ENCODE measurements at regions not wholly inside any gene's neighbourhood (a gene's known extent, or its start where the extent isn't known, plus 50 kb on each side); places are given as distances from the start of the nearest gene placed in this dataset.

GRCh38 chr3:40845447-40845846 is 320.7 kb downstream of the ZNF621 start:
- Histone ChIP-seq H3K36me3 (ENCODE audit: control insufficient read depth, insufficient read depth, low read length) (no peaks in the 10 kb centered on the region), H3K27me3 (ENCODE audit: control insufficient read depth, insufficient read depth, low read length) (no peaks in the 10 kb centered on the region), H3K27ac (ENCODE audit: low read length) (no peak overlapping the region), H3K9me3 (replicated peaks; ENCODE audit: control insufficient read depth, low read depth, low read length) (peaks cover 3% of the 10 kb centered on the region), H3K4me1 (ENCODE audit: control insufficient read depth, insufficient read depth, low read length) (peaks cover 24% of the 10 kb centered on the region), H3K4me3 (ENCODE audit: low read length) (no peak overlapping the region)
- no CpG with 5 or more reads among the region's 1 CpG for WGBS (ENCODE audit: insufficient coverage)
- DNase-seq, result no peak

- Histone ChIP-seq H3K4me3 (ENCODE audit: low read length) (no peak overlapping the region), H3K9me3 (replicated peaks; ENCODE audit: control insufficient read depth, low read depth, low read length) (peaks cover 3% of the 10 kb centered on the region), H3K36me3 (ENCODE audit: control insufficient read depth, insufficient read depth, low read length) (no peaks in the 10 kb centered on the region), H3K27me3 (ENCODE audit: control insufficient read depth, insufficient read depth, low read length) (no peaks in the 10 kb centered on the region), H3K27ac (ENCODE audit: low read length) (no peak overlapping the region), H3K4me1 (ENCODE audit: control insufficient read depth, insufficient read depth, low read length) (peaks cover 24% of the 10 kb centered on the region)
- no CpG with 5 or more reads among the region's 1 CpG for WGBS (ENCODE audit: insufficient coverage)
- DNase-seq, result no peak
Measured at GRCh38 chr3:40845916-40846315, 321.2 kb downstream of the ZNF621 start.

- no peak overlapping the region for H3K27ac ChIP-seq (ENCODE audit: low read length)
- peaks cover 3% of the 10 kb centered on the region for H3K9me3 ChIP-seq (replicated peaks; ENCODE audit: control insufficient read depth, low read depth, low read length)
- 50% methylated on average over 1 of the region's 1 CpG for WGBS (ENCODE audit: insufficient coverage)
- H3K4me3 ChIP-seq (ENCODE audit: low read length), result no peak overlapping the region
- H3K27me3 ChIP-seq (ENCODE audit: control insufficient read depth, insufficient read depth, low read length), result no peaks in the 10 kb centered on the region
- H3K36me3 ChIP-seq (ENCODE audit: control insufficient read depth, insufficient read depth, low read length), result no peaks in the 10 kb centered on the region
- DNase-seq, result peak; percentile 76
- H3K4me1 ChIP-seq (ENCODE audit: control insufficient read depth, insufficient read depth, low read length), result peaks cover 24% of the 10 kb centered on the region
Measured at GRCh38 chr3:40846451-40846850, 321.7 kb downstream of the ZNF621 start.

GRCh38 chr3:40847551-40847992 is 322.8 kb downstream of the ZNF621 start:
- Histone ChIP-seq H3K4me1 (ENCODE audit: control insufficient read depth, insufficient read depth, low read length) (peaks cover 24% of the 10 kb centered on the region), H3K9me3 (replicated peaks; ENCODE audit: control insufficient read depth, low read depth, low read length) (peaks cover 3% of the 10 kb centered on the region), H3K27ac (ENCODE audit: low read length) (peak overlapping the region; percentile 75), H3K36me3 (ENCODE audit: control insufficient read depth, insufficient read depth, low read length) (no peaks in the 10 kb centered on the region), H3K4me3 (ENCODE audit: low read length) (no peak overlapping the region), H3K27me3 (ENCODE audit: control insufficient read depth, insufficient read depth, low read length) (no peaks in the 10 kb centered on the region)
- 21% methylated on average over 4 of the region's 6 CpGs for WGBS (ENCODE audit: insufficient coverage)
- peak; percentile 92 for DNase-seq

- no CpG with 5 or more reads among the region's 2 CpGs for WGBS (ENCODE audit: insufficient coverage)
- Histone ChIP-seq H3K9me3 (replicated peaks; ENCODE audit: control insufficient read depth, low read depth, low read length) (peaks cover 3% of the 10 kb centered on the region), H3K4me1 (ENCODE audit: control insufficient read depth, insufficient read depth, low read length) (peaks cover 24% of the 10 kb centered on the region), H3K27ac (ENCODE audit: low read length) (peak overlapping the region; percentile 75), H3K36me3 (ENCODE audit: control insufficient read depth, insufficient read depth, low read length) (no peaks in the 10 kb centered on the region), H3K27me3 (ENCODE audit: control insufficient read depth, insufficient read depth, low read length) (no peaks in the 10 kb centered on the region), H3K4me3 (ENCODE audit: low read length) (no peak overlapping the region)
- DNase-seq, result peak; percentile 78
Measured at GRCh38 chr3:40848421-40848820, 323.7 kb downstream of the ZNF621 start.

- WGBS (ENCODE audit: insufficient coverage), result 80% methylated on average over 1 of the region's 4 CpGs
- no peak overlapping the region for H3K4me3 ChIP-seq (ENCODE audit: low read length)
- H3K27me3 ChIP-seq (ENCODE audit: control insufficient read depth, insufficient read depth, low read length), result no peaks in the 10 kb centered on the region
- no peak for DNase-seq
- H3K4me1 ChIP-seq (ENCODE audit: control insufficient read depth, insufficient read depth, low read length), result peaks cover 22% of the 10 kb centered on the region
- H3K27ac ChIP-seq (ENCODE audit: low read length), result no peak overlapping the region
- H3K9me3 ChIP-seq (replicated peaks; ENCODE audit: control insufficient read depth, low read depth, low read length), result peaks cover under 1% of the 10 kb centered on the region
- no peaks in the 10 kb centered on the region for H3K36me3 ChIP-seq (ENCODE audit: control insufficient read depth, insufficient read depth, low read length)
Measured at GRCh38 chr3:40850861-40851260, 326.1 kb downstream of the ZNF621 start.

GRCh38 chr3:40851836-40852235 is 327.1 kb downstream of the ZNF621 start:
- WGBS (ENCODE audit: insufficient coverage), result 100% methylated on average over 2 of the region's 3 CpGs
- no peak for DNase-seq
- Histone ChIP-seq H3K4me1 (ENCODE audit: control insufficient read depth, insufficient read depth, low read length) (peaks cover 22% of the 10 kb centered on the region), H3K9me3 (replicated peaks; ENCODE audit: control insufficient read depth, low read depth, low read length) (no peaks in the 10 kb centered on the region), H3K27me3 (ENCODE audit: control insufficient read depth, insufficient read depth, low read length) (no peaks in the 10 kb centered on the region), H3K36me3 (ENCODE audit: control insufficient read depth, insufficient read depth, low read length) (no peaks in the 10 kb centered on the region), H3K4me3 (ENCODE audit: low read length) (no peak overlapping the region), H3K27ac (ENCODE audit: low read length) (no peak overlapping the region)

- Histone ChIP-seq H3K27ac (ENCODE audit: low read length) (no peak overlapping the region), H3K4me3 (ENCODE audit: low read length) (no peak overlapping the region), H3K36me3 (ENCODE audit: control insufficient read depth, insufficient read depth, low read length) (no peaks in the 10 kb centered on the region), H3K9me3 (replicated peaks; ENCODE audit: control insufficient read depth, low read depth, low read length) (no peaks in the 10 kb centered on the region), H3K27me3 (ENCODE audit: control insufficient read depth, insufficient read depth, low read length) (no peaks in the 10 kb centered on the region), H3K4me1 (ENCODE audit: control insufficient read depth, insufficient read depth, low read length) (peaks cover 14% of the 10 kb centered on the region)
- WGBS (ENCODE audit: insufficient coverage), result 80% methylated on average over 1 of the region's 2 CpGs
- DNase-seq, result no peak
Measured at GRCh38 chr3:40852712-40853111, 328.0 kb downstream of the ZNF621 start.

- Histone ChIP-seq H3K27ac (ENCODE audit: low read length) (no peak overlapping the region), H3K4me3 (ENCODE audit: low read length) (no peak overlapping the region), H3K36me3 (ENCODE audit: control insufficient read depth, insufficient read depth, low read length) (no peaks in the 10 kb centered on the region), H3K4me1 (ENCODE audit: control insufficient read depth, insufficient read depth, low read length) (peaks cover 6% of the 10 kb centered on the region), H3K9me3 (replicated peaks; ENCODE audit: control insufficient read depth, low read depth, low read length) (no peaks in the 10 kb centered on the region), H3K27me3 (ENCODE audit: control insufficient read depth, insufficient read depth, low read length) (no peaks in the 10 kb centered on the region)
- WGBS (ENCODE audit: insufficient coverage), result no CpG with 5 or more reads among the region's 4 CpGs
- DNase-seq, result no peak
Measured at GRCh38 chr3:40853474-40853873, 328.7 kb downstream of the ZNF621 start.

GRCh38 chr3:40855871-40856270 is 331.1 kb downstream of the ZNF621 start:
- no peak for DNase-seq
- no peaks in the 10 kb centered on the region for H3K36me3 ChIP-seq (ENCODE audit: control insufficient read depth, insufficient read depth, low read length)
- no peaks in the 10 kb centered on the region for H3K4me1 ChIP-seq (ENCODE audit: control insufficient read depth, insufficient read depth, low read length)
- no peaks in the 10 kb centered on the region for H3K9me3 ChIP-seq (replicated peaks; ENCODE audit: control insufficient read depth, low read depth, low read length)
- no CpG with 5 or more reads among the region's 1 CpG for WGBS (ENCODE audit: insufficient coverage)
- no peaks in the 10 kb centered on the region for H3K27me3 ChIP-seq (ENCODE audit: control insufficient read depth, insufficient read depth, low read length)
- H3K4me3 ChIP-seq (ENCODE audit: low read length), result no peak overlapping the region
- H3K27ac ChIP-seq (ENCODE audit: low read length), result no peak overlapping the region

Data from muscle of leg (tissue), 3 donors.